ENCODE measurements at regions not wholly inside any gene's neighbourhood (a gene's known extent, or its start where the extent isn't known, plus 50 kb on each side); places are given as distances from the start of the nearest gene placed in this dataset.
"Not testable (repeated sequence)": the region's sequence is repeated elsewhere in the genome, so short reads cannot be mapped to it uniquely, and the experiment has no call there.

DNA sequence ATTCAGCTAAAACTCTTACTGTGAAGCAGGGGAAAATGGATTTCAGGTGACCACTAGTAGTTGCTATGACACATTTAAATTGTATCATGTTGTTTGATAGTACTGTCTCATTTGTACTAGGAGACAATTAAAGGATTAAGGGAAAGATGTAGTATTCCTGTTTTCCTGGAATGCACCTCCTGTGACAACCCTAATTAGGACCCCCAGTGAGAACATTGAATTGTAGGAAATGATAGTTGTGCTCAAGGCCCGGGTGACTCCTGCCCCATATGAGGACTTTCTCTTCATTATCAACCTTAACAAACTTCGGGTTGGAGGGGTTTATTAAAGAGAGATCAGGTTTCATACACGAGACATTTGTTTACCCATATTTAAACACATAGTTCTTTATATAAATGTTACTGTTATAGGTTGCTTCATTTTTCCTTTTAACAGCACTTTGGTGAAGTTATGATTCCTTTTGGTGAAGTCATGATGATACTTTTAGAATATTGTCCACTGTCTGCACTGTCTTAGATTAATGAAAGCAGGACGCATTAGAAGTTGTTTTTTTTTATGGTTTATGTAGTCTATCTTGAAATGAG is 392.6 kb upstream of the NAALADL2 start:
- Histone ChIP-seq H3K4me1 (no peaks in the 10 kb centered on the region), H3K4me3 (no peak overlapping the region), H3K27me3 (no peaks in the 10 kb centered on the region), H3K9me3 (no peaks in the 10 kb centered on the region), H3K27ac (no peak overlapping the region), H3K36me3 (no peaks in the 10 kb centered on the region)
- in situ Hi-C loops (cut with MboI; ENCODE audit: low sequenced_read_pairs in 4 of 4): no loop called here
- DNase-seq (no peak), ATAC-seq (no peak)
- intact Hi-C loops (cut with DNase I; ENCODE audit: low total_unique reads): no loop called here
- no peak for TF ChIP-seq POLR2A (IDR thresholded peaks at IDR 0.05)
- TF ChIP-seq, protein P1, sequence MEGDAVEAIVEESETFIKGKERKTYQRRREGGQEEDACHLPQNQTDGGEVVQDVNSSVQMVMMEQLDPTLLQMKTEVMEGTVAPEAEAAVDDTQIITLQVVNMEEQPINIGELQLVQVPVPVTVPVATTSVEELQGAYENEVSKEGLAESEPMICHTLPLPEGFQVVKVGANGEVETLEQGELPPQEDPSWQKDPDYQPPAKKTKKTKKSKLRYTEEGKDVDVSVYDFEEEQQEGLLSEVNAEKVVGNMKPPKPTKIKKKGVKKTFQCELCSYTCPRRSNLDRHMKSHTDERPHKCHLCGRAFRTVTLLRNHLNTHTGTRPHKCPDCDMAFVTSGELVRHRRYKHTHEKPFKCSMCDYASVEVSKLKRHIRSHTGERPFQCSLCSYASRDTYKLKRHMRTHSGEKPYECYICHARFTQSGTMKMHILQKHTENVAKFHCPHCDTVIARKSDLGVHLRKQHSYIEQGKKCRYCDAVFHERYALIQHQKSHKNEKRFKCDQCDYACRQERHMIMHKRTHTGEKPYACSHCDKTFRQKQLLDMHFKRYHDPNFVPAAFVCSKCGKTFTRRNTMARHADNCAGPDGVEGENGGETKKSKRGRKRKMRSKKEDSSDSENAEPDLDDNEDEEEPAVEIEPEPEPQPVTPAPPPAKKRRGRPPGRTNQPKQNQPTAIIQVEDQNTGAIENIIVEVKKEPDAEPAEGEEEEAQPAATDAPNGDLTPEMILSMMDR (IDR thresholded peaks at IDR 0.05 in 4 of 5, conservative IDR thresholded peaks at IDR 0.05 in 1 of 5): no peak

DNA sequence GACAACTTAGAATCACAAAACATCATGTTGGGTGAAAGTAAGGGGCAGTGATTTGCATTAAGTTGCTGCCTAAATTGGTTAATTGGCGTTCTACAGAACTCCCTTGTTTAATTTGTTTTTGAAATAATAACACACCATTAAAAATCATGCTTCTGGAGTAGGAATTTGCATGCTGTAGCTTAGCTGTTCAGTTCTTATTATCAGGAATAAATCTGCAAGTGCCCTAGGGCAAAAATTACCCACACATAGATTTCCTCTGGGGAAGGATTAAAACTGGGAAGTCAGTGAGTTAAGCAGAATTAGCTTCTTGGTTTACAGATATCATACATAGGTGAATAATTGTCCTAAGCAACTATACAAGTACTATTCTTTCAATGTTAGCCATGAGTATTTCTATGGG is 381.6 kb upstream of the NAALADL2 start:
- intact Hi-C loops (cut with DNase I; ENCODE audit: low total_unique reads) (no loop called here), in situ Hi-C loops (cut with MboI; ENCODE audit: low sequenced_read_pairs in 4 of 4) (no loop called here)
- ATAC-seq (no peak), DNase-seq (no peak)
- no peaks in the 10 kb centered on the region for H3K36me3 ChIP-seq
- TF ChIP-seq, protein P1 (IDR thresholded peaks at IDR 0.05 in 4 of 5, conservative IDR thresholded peaks at IDR 0.05 in 1 of 5): no peak
- no peak for TF ChIP-seq POLR2A (IDR thresholded peaks at IDR 0.05)
- no peaks in the 10 kb centered on the region for H3K4me1 ChIP-seq
- no peaks in the 10 kb centered on the region for H3K27me3 ChIP-seq
- H3K9me3 ChIP-seq: no peaks in the 10 kb centered on the region
- no peak overlapping the region for H3K4me3 ChIP-seq
- H3K27ac ChIP-seq: no peak overlapping the region

DNA sequence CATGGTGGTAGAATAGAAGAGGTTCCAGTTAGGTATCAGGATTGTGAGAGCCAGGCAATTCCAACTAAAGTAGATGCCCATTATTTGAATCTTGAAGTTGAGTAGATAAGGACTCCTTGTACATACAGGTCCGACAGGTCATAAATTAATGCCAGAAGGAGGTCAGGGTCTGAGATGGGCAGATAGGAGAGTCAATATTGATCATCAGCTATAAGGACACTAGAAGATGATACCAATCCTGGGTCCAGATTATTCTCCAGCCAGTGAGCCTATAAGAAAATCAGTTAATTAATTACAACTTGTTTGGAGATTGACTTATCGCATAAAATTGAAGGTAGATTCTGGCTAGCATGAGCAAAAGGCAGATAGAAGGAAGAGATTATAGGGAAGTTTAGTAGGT is 378.4 kb upstream of the NAALADL2 start:
- intact Hi-C loops (cut with DNase I; ENCODE audit: low total_unique reads): no loop called here
- no peak for ATAC-seq
- in situ Hi-C loops (cut with MboI; ENCODE audit: low sequenced_read_pairs in 4 of 4): no loop called here

DNA sequence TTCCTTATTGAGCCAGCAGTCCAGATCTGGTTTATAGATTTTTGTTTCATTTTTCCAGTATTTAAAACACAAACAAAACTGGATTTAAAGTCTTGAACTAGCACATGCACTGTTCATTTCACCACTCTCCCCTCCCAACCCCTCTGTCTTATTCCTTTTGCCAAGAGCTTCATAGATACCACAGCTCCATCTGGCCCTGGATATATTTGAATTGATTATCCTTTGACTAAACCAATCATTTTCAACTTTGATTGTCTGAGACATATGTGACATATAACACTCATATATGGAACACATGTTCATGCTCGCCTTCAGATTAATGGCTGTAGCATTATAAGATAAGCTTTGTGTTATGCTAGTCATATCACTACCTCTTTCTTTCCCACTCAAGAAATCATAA is 376.6 kb upstream of the NAALADL2 start:
- no peak for DNase-seq
- no peak for ATAC-seq
- TF ChIP-seq, protein P1 (IDR thresholded peaks at IDR 0.05 in 4 of 5, conservative IDR thresholded peaks at IDR 0.05 in 1 of 5): no peak
- Histone ChIP-seq H3K4me1 (peaks cover 0 to 2% of the 10 kb centered on the region in 2 donors), H3K4me3 (no peak overlapping the region), H3K36me3 (no peaks in the 10 kb centered on the region), H3K27me3 (no peaks in the 10 kb centered on the region), H3K27ac (no peak overlapping the region), H3K9me3 (no peaks in the 10 kb centered on the region)
- in situ Hi-C loops (cut with MboI; ENCODE audit: low sequenced_read_pairs in 4 of 4): no loop called here
- intact Hi-C loops (cut with DNase I; ENCODE audit: low total_unique reads): no loop called here

More for the DNA sequence above, 378.4 kb upstream of the NAALADL2 start:
- no peak for DNase-seq
- no peaks in the 10 kb centered on the region for H3K9me3 ChIP-seq
- H3K4me1 ChIP-seq: peaks cover 0 to 2% of the 10 kb centered on the region in 2 donors
- no peak overlapping the region for H3K4me3 ChIP-seq
- TF ChIP-seq, protein P1 (IDR thresholded peaks at IDR 0.05 in 4 of 5, conservative IDR thresholded peaks at IDR 0.05 in 1 of 5): no peak
- no peak for TF ChIP-seq POLR2A (IDR thresholded peaks at IDR 0.05)
- no peak overlapping the region for H3K27ac ChIP-seq
- H3K36me3 ChIP-seq: no peaks in the 10 kb centered on the region
- H3K27me3 ChIP-seq: no peaks in the 10 kb centered on the region

DNA sequence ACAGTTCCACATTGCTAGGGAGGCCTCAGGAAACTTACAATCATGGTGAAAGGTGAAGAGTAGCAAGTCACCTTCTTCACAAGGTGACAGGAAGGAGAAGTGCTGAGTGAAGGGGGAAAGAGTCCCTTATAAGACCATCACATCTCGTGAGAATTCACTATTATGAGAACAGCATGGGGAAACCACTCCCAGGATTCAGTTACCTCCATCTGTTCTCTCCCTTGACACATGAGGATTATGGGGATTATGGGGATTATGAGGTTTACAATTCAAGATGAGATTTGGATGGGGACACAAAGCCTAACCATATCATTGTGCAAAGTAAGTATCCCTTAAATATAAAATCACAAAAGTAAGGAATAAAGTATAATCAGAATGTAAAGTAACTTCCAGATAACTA is 375.9 kb upstream of the NAALADL2 start:
- in situ Hi-C loops (cut with MboI; ENCODE audit: low sequenced_read_pairs in 4 of 4) (no loop called here), intact Hi-C loops (cut with DNase I; ENCODE audit: low total_unique reads) (no loop called here)
- no peak for TF ChIP-seq POLR2A (IDR thresholded peaks at IDR 0.05)
- TF ChIP-seq, protein P1 (IDR thresholded peaks at IDR 0.05 in 4 of 5, conservative IDR thresholded peaks at IDR 0.05 in 1 of 5): no peak
- no peak for DNase-seq
- no peak for ATAC-seq
- H3K4me1 ChIP-seq: peaks cover 0 to 2% of the 10 kb centered on the region in 2 donors
- no peak overlapping the region for H3K4me3 ChIP-seq
- H3K27me3 ChIP-seq: no peaks in the 10 kb centered on the region
- H3K9me3 ChIP-seq: no peaks in the 10 kb centered on the region
- H3K27ac ChIP-seq: no peak overlapping the region
- H3K36me3 ChIP-seq: no peaks in the 10 kb centered on the region

DNA sequence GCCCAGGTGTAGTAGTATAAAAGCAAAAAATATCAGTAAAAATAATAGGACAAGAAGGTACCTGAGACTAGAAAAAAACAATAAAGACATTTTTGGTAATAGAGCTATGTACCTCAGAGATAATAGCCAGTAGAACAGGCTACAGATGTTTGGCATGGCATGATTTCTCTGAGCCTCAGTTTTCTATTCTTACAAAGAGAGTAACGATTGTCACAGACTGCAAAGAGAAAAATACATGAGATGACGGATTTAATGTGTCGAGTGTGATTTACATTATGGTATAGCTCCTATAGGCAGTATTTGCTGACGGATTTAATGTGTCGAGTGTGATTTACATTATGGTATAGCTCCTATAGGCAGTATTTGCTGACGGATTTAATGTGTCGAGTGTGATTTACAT is 375.3 kb upstream of the NAALADL2 start:
- intact Hi-C loops (cut with DNase I; ENCODE audit: low total_unique reads); H3K36me3 ChIP-seq; H3K27ac ChIP-seq; ATAC-seq; in situ Hi-C loops (cut with MboI; ENCODE audit: low sequenced_read_pairs in 4 of 4); H3K9me3 ChIP-seq; H3K4me1 ChIP-seq; H3K27me3 ChIP-seq; DNase-seq; H3K4me3 ChIP-seq: not testable (repeated sequence)

All from gastrocnemius medialis (tissue), 4 donors.